HG03280 (cell line): ENCODE measurements at regions not wholly inside any gene's neighbourhood (a gene's known extent, or its start where the extent isn't known, plus 50 kb on each side); places are given as distances from the start of the nearest gene placed in this dataset.
"Not testable (repeated sequence)": the region's sequence is repeated elsewhere in the genome, so short reads cannot be mapped to it uniquely, and the experiment has no call there.

Experiments
- ATAC-seq: cut with Tn5 transposase; IDR thresholded peaks from one replicate; pipeline ENCODE4 v1.9.1; 2021; ENCODE audit warnings: mild to moderate bottlenecking, moderate library complexity; ENCODE audit not compliant: unreplicated experiment

GRCh38 chr15:79602731-79603130, 170.6 kb downstream of the MINAR1 start:
- no peak for ATAC-seq

- ATAC-seq: no peak
Measured at GRCh38 chr15:79606831-79607355, 174.8 kb downstream of the MINAR1 start.

GRCh38 chr15:79608066-79608864, 176.1 kb downstream of the MINAR1 start:
- no peak for ATAC-seq

- no peak for ATAC-seq
Measured at GRCh38 chr15:79609506-79609905, 177.4 kb downstream of the MINAR1 start.

GRCh38 chr15:79610021-79610420, 177.9 kb downstream of the MINAR1 start:
- ATAC-seq: no peak

GRCh38 chr15:79615754-79616153, 183.6 kb downstream of the MINAR1 start:
- no peak for ATAC-seq

GRCh38 chr15:79617071-79617470, 184.9 kb downstream of the MINAR1 start:
- ATAC-seq: no peak

- ATAC-seq: no peak
Measured at GRCh38 chr15:79620112-79620857, 188.1 kb downstream of the MINAR1 start.

GRCh38 chr15:79621805-79622204, 189.7 kb downstream of the MINAR1 start:
- ATAC-seq: not testable (repeated sequence)

GRCh38 chr15:79623488-79623887, 191.4 kb downstream of the MINAR1 start:
- no peak for ATAC-seq

- ATAC-seq: no peak
Measured at GRCh38 chr15:79629687-79630086, 197.6 kb downstream of the MINAR1 start.

- ATAC-seq: no peak
Measured at GRCh38 chr15:79632457-79632856, 200.3 kb downstream of the MINAR1 start.

GRCh38 chr15:79635149-79635771, 203.1 kb downstream of the MINAR1 start:
- no peak for ATAC-seq

- no peak for ATAC-seq
Measured at GRCh38 chr15:79635897-79636561, 203.9 kb downstream of the MINAR1 start.

GRCh38 chr15:79640206-79640605, 208.1 kb downstream of the MINAR1 start:
- no peak for ATAC-seq

GRCh38 chr15:79641841-79642240, 209.7 kb downstream of the MINAR1 start:
- ATAC-seq: no peak

- no peak for ATAC-seq
Measured at GRCh38 chr15:79643393-79643792, 211.3 kb downstream of the MINAR1 start.

- no peak for ATAC-seq
Measured at GRCh38 chr15:79644091-79644490, 212.0 kb downstream of the MINAR1 start.

GRCh38 chr15:79652972-79653371, 220.8 kb downstream of the MINAR1 start:
- not testable (repeated sequence) for ATAC-seq

GRCh38 chr15:79653533-79653932, 221.4 kb downstream of the MINAR1 start:
- no peak for ATAC-seq
